Kidney capillary endothelial cell (primary cell): ENCODE measurements at regions not wholly inside any gene's neighbourhood (a gene's known extent, or its start where the extent isn't known, plus 50 kb on each side); places are given as distances from the start of the nearest gene placed in this dataset.

Experiments
- DNase-seq: peaks from one replicate; pipeline ENCODE4 v3.0.0-alpha.2; 2018; ENCODE audit warnings: low spot score

DNA sequence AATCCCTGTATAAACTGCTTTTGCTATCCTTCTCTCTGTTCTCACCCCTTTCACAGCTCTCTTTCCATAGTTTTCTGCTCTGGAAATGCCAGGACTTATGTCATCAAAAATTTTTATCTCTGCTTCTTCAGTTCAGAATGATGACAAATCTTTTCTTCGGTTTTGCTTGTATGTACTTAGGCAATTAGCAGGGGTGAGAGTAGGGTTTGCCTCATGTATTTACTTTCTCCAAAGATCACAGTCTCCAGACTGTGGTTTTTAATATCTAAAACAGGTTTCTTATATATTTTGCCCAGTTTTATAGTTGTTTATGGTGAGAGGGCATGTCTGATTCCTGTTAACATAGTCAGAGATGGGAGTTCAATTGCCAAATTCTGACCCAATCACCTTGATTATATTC, 235.4 kb upstream of the LYPLAL1 start:
- DNase-seq = no peak

DNA sequence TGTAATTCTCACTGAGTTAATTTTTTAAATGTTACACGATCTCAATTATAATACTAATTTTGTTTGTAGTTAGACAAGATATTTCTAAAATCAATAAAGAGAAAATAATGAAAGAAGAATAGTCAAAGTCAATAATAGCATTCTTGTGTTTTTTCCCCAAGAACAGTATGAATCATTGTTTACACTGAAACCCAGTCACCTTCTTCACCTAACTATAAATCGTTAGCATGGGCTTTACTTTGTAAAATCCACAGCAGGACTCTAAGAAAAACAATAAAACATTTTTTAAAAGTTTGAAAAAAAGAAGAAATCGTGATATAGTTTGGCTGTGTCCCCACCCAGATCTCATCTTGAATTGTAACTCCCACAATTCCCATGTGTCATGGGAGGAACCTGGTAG, 234.6 kb upstream of the LYPLAL1 start:
- no peak for DNase-seq

DNA sequence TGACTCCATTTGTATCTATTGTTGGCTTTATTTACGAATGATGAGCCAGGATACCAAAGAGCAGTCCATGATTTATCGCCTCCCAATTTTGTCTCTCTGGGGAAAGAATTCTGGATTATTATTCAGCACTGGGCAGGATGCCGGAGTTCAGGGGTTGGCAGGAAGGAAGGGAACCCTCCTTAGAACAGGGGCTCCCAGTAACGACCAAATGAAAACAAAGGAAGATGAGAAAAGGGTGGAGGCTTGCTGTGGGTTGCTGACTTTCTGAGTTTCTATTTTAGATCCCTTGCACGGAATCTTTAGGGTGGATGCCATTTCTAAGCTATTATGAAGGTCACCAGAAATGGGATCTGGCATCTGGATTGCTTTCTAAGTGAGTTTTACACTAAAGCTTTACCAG, 231.2 kb upstream of the LYPLAL1 start:
- DNase-seq = peak; percentile 13

DNA sequence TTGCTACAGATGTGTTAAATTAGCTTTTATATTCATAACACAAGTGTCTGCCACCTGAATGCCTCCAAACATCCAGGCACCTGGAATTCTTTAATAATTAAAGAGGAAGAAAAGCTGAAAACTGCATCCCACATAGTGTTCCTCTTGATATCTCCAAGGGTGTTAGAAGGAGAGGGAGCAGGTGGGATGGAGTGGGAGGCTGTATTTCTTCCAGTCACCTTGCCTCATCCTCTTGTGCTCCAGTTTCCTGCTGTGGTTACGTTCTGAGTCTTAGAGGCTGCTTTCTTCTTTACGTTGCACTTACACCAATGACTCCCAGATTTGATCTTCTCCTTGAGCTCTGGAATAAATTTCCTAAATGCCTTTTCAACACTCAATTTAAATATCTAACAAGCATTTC, 230.3 kb upstream of the LYPLAL1 start:
- no peak for DNase-seq

DNA sequence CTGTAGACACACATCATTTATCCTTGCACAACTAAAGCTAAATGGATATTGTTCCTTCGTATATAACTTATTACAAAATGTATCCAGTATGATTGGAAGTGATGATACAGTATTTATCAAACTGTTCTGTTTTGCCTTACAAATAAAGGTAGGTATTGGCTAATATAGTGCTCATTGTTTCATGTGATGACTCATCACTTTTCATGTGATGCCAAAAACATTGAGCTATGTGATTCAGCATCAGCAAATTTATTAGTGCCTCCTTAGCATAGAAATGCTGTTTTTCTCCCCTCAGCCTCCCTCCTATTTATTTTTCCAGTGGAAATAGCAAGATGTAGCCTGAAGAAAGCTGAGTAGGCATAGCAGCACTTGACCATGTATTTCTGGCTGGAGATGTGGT, 228.6 kb upstream of the LYPLAL1 start:
- DNase-seq = peak; percentile 47

DNA sequence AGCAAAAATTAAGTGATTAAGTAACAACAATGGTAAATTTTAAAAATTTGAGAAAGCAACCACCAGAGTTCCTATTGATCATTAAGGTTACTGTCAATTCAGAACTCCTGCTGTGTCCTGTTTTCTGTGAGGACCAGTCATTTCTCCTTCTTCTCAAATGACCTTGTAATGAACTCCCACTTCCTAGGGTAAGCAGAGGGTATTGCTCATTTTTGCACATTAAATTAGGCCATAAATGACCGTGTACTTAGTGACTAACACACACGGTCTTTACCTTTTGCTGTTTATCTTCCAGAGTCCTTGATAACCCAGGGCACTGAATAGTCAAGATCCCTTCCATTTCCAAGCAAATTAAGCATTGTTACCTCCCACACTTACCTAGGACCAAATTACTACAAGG, 227.5 kb upstream of the LYPLAL1 start:
- no peak for DNase-seq

DNA sequence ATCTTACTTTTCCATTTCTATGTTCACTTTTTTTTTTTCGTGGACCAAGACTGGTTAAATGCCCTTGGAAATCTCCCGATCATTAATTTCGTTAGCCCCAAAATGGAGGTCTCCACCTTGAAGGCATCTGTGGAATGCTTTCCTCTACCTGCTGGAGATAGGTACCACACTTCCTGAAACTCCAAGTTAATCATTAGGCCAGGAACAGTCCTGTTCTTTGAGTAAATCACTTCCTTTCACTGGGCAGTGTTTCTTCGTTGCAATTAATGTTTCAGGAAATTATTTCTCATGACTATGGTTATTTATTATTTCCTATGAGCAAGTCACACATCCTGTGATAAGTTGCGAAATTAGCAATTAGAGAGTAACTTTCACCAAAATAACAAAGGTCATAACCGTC, 225.2 kb upstream of the LYPLAL1 start:
- no peak for DNase-seq

DNA sequence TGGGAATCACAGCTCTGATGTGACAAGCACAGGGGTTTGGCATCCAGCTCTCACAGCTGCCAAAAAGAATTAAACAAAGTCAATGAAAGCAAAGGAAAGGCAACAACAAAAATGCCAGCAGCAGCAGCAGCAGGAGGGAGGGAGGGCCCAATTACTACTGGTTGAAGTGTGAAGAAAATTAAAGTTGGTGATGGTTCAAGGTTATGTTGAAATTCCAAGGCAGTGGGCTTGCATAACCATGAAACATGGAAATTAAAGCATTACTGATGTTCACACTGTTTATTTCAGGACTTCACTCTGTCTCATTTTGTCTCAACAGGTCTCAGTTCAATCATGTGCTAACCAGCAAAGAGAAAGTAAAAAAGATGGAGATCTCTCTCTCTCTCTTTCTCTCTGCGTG, 220.3 kb upstream of the LYPLAL1 start:
- DNase-seq = no peak

DNA sequence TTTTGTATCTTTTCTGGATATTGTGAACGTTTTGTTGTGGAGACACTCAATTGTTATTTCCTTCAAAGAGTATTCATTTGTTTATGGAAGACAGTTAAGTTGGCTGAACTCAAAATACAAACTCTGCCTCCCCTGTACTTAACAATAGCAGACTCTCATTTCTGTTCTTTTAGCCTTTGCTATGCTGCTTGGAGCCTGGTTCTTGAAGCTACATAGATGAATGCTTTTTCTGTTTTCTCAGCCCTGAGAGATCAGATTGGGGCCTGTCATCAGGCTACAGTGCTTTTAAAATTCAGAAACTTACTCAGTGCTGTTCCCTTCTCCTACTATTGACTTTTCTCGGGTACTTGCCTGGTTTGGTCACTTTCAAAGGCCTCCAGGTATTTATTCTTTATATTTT, 215.7 kb upstream of the LYPLAL1 start:
- DNase-seq = no peak

DNA sequence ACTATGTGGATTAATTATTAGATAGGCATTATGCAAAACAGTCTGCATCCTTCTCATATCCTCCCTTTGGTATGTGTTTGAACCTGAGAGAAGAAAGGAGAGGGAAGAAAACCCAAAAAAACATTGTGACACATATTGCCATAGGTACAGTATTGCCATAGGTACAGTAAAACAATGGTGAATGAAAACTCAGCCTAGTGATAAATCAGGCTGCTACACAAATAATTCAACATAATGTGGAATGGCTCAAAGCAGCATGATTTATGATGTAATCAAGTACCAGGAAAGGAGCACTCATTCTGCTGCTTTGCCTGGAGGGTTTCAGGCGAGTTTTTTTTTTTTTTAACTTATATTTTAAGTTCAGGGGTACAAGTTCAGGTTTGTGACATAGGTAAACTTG, 213.9 kb upstream of the LYPLAL1 start:
- no peak for DNase-seq

DNA sequence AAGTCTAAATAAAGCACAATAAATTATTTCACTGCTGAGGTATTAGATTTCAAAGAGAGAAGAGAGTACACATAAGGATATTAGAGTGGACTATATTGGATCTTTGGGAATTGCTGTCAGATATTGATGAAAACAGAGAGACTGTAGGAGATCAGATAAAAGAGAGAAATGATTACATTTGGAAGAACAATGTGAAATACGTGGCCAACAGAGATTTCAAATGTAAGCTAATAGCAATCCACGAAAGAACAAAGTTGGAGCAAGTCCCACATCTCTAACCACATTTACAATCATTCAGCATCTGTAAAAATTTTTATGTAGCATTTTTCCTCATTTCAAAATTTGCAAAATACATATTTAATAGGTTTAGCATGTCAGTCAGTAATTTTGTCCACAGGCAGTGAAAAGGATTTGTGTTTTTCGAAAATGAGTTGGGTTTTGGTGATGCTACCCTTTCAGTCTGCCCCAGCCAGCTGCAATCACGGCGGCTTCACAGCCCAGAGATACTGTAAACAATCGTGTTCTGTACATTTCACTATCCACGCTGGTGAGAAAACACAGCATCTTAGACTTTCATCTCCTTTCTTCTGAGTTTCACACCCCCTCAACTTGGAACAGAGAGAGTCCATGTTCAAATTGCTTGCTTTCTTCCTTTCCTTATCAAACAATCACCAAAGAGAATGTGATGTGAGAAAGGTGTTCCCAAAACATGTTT, 209.1 kb upstream of the LYPLAL1 start:
- DNase-seq = no peak

DNA sequence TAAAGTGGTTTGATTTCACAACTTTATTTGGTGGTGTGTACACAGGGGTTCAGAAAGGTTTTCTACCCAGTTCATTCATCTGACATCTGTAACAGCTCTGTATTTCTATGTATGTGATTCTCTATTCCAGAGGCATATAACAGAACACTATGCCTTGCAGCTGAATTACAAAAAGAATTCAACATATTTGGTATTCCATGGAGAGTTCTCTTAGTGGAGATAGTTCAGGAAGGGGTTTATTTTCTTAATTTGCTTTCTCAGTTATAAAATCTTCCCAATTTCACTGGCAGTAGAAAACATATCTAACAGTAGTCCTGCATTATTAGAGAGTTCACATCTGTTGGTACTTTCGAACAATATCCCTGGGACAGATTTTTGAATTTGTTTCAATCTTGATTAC, 207.9 kb upstream of the LYPLAL1 start:
- no peak for DNase-seq

DNA sequence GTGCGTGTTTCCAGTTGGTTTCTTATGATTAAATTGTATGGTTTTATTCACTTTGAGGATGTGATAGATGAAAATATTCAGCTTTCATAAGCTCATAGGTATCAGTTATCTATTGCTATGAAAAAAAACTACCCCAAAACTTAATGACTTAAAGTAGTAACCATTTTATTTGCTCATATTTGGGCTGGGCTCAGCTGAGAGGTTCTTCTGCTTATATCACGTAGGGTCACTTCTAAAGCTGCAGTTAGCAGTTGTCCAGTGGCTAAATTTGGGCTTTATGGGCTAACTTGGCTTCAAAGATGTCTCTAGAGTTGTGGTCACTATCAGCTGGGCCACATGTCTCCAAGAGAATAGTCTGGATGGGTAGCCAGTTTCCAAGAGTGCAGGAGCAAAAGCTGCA, 206.4 kb upstream of the LYPLAL1 start:
- DNase-seq = no peak

DNA sequence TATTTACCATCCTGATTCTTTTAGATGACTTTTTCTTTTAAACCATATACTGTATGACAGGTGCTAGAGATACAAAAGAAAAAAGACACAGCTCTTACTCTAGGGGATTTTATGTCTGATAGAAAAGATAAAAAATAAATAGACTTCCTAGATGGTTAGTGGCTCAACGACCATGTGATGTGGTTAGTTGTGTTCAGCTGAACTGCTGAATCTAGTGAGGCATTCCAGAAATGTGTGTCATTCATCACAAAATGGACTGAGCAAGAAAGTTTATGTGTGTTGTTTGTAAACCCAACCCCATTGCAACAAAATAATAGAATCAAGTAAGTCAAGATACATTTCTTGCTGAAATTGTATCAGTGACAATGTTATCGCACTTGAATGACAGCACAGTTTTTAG, 205.8 kb upstream of the LYPLAL1 start:
- no peak for DNase-seq

DNA sequence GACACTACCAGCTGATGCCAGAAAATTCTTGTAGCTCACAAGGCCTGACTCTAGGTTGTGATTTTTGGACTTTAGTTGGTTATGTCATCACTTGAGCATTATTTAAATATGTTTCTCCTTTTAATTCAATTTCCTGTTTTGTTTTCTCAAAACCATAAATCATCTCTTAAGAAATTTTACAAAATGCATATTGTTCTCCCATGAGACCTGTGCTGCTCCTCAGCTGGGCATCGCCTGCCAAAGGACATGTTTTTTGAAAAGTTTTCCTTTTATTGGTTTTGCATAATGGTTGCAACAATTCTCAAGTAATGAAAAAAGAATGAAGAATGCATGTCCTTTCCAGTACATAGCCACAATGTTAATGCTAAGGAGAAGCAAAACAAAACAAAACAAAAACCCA, 204.7 kb upstream of the LYPLAL1 start:
- no peak for DNase-seq

DNA sequence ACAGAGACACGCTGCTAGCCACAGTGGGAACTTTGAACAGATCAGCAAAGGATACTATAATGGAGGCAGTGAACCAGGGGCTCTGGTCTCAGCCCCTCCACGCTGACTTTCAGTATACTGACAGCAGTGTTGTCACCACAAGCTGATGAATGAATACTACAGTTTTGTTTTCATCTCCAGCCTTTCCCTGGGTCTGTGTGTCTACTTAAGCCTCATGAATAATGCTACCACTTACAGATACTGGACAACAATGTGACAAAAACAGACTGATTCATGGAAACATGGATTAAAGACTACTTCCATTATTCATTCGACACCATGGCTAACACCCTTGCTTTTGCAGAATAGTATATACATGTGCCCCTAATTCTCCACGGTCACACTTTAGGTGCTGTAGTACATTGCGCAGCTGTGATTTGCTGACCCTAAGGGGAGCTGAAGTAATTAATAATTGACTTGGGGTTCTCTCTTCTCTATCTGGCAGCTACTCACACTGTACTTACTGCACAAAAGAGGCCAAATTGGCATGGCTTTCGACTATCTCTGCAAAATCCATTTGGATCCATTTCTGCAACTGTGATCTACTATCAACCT, 203.2 kb upstream of the LYPLAL1 start:
- DNase-seq = no peak

DNA sequence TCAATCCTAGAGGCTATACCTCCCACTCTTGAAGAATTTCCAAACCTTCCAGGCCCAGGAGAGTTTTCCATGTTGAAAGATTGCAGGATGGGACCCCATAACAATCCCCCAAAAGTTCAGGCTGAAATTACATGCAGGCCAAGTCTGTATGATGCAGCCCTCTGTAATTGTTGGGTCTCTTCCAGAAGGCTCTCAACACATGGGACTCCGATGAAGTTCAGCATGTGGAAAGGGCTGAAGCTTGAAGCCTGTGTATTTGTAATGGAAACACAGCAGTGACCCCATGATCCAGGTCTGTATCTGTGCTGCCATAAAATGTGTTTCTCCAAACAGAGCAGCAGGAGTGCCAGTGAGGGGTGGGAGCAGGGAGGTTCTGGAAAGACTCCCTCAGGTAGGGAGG, 202.5 kb upstream of the LYPLAL1 start:
- DNase-seq = no peak

DNA sequence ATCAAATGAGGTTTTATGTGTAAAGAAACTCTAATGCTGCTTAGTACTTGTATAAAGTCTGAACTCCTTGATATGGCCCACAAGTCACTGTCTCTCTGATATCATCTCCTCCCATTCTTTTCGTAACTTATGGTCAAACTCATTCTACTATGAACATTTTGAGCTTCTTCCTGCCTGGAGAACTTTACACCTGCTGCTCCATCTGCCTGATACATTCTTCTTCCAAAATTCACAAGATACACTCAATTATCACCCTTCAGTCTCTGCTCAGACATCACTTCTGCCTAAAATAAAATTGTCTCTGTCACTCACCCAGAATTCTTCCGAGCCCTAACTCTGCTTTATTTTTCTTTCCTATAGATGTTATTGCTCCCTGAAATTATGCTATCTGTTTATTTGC, 192.8 kb upstream of the LYPLAL1 start:
- no peak for DNase-seq

DNA sequence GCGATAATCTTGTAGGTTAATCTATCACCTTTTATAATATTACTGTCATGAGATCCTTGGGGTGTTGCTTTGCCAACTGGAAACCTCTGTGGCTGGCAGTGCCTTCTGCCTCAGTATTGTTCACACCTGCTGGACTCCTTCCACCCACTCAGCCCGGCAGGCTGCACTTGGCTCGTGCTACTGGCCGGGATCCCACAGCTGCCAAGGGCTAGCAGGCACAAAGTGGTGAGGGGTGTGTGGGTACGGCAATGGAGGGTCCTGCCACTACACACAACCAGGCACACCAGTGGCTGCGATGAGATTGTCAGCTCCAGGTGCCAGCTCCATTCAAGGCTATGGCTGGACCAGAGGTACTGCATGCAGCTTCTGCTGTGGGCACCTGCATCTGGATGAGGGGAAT, 191.2 kb upstream of the LYPLAL1 start:
- DNase-seq = no peak

DNA sequence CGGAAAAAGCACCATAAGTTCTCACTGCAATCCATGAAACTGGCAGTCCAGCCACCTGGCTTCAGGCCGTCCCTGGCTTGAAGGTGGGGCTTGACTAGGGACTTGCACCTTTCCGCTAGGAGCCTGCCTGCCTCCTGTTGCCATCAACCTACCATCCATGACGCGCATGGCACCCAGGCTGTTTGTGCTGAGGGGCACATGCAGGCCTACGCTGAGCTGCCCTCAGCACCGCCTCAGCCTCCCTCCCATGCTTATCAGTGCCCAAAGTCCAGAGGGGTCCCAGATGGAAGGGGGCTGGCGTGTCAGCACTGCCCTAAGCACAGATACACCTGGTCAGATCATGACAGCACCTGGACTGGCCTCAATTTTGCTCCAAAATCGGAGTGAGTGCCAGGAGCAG, 190.2 kb upstream of the LYPLAL1 start:
- DNase-seq = no peak

DNA sequence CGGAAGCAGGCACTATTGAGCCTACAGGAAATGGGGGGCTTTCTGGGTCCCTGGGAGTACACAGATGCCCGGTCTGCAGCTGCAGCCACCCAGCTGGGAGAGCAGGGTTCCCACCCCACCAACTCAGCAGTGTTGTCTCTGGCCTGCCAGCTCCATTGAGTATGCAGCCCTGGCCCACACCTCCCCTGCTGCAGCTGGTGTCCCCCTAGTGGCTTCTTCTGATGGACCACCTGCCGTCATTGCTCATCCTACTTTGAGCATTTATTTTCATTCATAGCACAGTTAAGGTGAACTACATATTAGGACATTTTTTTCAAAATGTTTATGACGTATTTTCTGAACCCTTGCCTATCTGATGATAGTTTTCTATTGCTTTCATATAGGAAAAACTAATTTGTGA, 189.8 kb upstream of the LYPLAL1 start:
- DNase-seq = no peak

DNA sequence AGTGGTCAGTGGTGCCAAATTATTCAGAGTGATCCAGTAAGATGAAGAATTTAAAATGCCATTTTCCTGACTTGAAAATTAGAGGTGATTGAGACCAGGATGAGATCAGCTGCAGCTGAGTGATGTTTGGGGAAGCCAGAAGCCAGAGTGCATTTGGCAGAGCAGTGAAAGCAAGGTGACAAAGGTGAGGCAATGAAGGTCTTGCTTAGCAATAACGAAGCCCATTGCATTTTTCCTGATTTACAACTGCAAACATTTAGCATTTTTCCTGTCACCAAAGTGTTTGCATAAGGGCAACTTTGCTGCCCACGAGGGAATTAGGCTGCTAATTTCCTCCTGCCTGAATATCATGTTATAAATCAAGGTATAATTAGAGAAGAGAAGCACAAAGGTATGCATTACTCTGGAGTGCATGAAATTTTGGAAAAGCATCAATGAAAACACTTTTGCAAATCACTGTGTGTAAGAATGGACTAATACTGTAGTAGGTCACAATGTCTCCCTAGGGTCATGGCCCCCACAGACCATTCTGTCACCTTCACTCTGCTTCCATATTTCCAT, 188.2 kb upstream of the LYPLAL1 start:
- no peak for DNase-seq

DNA sequence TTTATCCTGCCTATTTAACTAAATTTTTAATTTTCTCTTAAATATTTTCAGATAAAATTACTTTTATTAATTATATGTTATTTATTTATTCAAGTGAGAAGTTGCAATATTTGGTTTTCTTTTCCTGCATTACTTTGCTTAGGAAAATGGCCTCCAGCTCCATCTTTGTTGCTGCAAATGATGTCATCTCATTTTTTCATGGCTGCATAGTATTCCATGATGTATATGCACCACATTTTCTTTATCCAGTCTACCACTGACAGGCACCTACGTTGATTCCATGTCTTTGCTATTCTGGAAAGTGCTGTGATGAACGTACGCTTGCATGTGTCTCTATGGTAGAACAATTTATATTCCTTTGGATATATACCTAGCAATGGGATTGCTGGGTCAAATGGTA, 186.9 kb upstream of the LYPLAL1 start:
- DNase-seq = no peak

DNA sequence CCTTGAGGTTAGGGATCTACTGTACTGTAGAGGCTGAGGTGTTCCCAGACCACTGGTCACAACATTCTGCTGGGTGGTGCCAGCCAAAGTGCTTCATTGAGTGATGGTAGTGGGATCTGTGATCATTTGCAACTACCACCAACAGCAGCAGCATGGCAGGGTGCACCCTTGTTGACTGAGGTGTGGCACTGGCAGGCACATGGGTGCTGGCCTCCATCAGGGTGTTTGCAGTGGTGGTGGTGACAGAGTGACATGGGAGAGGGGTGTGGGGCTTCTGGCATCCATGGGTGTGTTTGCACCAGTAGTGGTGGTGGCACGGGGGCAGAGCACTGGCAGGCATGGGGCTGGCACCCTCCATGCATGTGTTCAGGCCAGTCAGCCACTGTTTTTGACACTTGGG, 183.7 kb upstream of the LYPLAL1 start:
- DNase-seq = no peak
